GM19099 (cell line): ENCODE measurements at regions not wholly inside any gene's neighbourhood (a gene's known extent, or its start where the extent isn't known, plus 50 kb on each side); places are given as distances from the start of the nearest gene placed in this dataset.
A peak's percentile ranks its signal among the peaks of the same experiment; 100 is the strongest.

Experiments used
- POLR2A ChIP-seq: IDR thresholded peaks from 3 replicates; pipeline ENCODE4 v1.6.1; 2011; ENCODE audit warnings: low read depth; ENCODE audit not compliant: insufficient read length; ENCODE audit errors: extremely low read depth

- no peak for TF ChIP-seq POLR2A
These were observed 135.0 kb upstream of the AFDN start for GRCh38 chr6:167691533-167692312.

GRCh38 chr6:167695831-167696230 is 130.9 kb upstream of the AFDN start:
- TF ChIP-seq POLR2A = no peak

DNA sequence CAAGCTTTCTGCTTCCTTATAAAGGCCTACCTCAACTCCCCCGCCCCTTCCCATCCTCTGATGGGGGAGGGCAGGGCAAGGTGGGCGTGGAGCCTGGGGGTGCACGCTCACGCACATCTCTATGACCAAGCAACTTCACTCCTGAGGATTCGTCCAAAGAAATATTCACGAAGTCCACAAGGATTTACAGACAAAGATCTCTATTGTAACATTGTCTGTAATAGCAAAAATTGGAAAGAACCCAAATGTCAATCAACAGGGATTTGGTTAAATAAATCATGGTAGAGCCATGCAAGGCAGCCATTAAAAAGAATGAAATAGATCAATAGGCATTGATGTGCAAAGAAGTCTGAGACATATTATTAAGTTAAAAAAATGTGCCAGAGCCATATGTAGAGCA is 130.4 kb upstream of the AFDN start:
- no peak for TF ChIP-seq POLR2A

- TF ChIP-seq POLR2A = no peak
These were observed 129.4 kb upstream of the AFDN start for GRCh38 chr6:167697316-167697715.

DNA sequence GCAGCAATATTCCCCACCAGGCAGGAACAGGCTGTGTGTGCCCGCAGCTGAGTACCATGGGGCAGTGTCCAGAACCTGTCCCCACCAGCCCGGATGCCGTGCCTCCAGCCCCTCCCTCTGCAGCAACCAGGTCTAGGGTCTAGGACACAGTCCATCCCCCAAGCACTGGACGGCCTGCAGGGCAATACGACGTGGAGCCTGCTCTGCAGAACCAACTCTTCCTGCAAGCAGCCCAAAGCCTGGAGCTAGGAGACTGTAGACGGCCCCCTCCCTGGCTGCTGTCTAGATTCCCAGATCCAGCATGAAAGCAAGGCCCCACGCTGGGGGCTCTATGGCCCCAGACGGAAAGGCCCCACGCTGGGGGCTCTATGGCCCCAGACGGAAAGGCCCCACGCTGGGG is 128.2 kb upstream of the AFDN start:
- no peak for TF ChIP-seq POLR2A

- peak; percentile 47 for TF ChIP-seq POLR2A
These were observed 127.4 kb upstream of the AFDN start for GRCh38 chr6:167699141-167699931.

DNA sequence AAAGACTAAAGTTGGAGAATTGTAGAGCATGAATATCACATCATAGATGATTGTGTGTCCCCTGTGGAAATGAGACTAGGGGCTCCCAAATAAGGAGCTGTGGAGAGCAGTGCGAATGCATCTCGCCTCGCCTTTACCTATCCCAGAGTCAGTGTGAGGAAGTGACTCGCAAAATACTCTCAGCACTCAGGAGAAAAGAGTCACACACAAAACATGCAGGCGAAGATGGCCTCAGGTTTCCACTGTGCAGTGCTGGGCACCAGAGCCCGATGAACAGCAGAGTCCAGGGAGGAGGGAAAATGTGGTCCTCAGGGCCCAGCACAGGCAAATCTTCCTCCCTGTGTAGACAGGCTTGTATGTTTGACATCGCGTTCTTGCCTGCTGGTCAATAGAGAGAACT is 126.5 kb upstream of the AFDN start:
- no peak for TF ChIP-seq POLR2A

DNA sequence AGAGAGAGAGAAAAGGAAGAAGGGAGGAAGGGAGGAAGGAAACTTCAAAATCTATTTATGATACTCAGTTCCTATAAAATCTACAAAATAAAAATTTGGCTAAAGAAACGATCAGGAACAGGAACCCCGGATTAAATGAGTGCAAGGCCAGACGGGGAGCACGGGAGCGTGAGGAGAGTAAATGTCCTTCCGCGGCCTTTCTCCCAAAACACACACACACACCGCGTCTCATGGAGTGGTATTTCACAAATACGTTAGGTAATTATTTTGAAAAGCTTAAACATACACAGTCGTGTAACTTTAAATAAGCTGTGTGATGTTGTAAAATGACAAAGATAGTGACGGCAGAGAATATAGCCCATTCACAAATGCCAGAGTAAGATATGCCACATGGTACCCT is 125.7 kb upstream of the AFDN start:
- no peak for TF ChIP-seq POLR2A

DNA sequence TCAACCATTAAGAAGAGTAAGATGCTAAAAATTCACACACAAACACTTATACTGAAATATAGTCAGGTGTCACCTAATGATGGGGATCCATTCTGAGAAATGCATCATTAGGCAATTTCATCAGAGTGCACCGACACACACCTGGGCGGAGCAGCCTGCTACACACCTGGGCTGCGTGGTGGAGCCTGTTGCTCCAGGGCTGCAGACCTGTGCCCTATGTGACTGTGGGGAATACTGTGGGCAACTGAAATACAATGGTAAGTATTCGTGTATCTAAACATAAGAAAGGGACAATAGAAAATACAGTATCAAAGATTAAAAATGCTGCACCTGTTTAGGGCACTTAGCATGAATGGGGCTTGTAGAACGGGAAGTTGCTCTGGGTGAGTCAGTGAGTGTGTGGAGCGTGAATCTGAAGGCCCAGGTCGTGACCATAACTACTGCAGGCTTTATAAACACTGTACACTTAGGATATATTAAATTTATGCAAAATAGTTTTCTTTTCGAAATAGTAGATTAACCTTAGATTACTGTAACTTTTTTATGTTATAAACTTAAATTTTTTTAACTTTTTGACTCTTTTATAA is 124.4 kb upstream of the AFDN start:
- TF ChIP-seq POLR2A = no peak

GRCh38 chr6:167703347-167703746 is 123.4 kb upstream of the AFDN start:
- no peak for TF ChIP-seq POLR2A

DNA sequence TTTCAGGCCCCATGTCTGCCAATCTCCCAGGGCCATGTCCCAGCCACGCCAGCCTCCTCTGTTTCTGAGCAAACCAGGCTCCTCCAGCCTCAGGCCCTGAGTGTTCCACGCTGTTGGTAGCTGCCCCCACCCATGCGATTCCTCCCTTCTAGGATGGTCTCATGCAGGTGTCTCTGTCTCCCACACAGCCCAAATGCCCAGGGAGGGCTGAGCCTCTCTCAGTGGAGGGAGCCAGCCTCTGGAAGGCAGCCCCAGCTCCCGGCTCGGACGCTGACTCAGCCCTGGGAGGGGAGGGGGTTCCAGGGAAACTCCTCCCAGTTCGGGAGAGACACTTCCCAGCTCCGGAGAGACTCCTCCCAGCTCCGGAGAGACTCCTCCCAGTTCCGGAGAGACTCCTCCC is 122.9 kb upstream of the AFDN start:
- no peak for TF ChIP-seq POLR2A

GRCh38 chr6:167704396-167704901 is 122.3 kb upstream of the AFDN start:
- no peak for TF ChIP-seq POLR2A

GRCh38 chr6:167705211-167705750 is 121.4 kb upstream of the AFDN start:
- TF ChIP-seq POLR2A = no peak

DNA sequence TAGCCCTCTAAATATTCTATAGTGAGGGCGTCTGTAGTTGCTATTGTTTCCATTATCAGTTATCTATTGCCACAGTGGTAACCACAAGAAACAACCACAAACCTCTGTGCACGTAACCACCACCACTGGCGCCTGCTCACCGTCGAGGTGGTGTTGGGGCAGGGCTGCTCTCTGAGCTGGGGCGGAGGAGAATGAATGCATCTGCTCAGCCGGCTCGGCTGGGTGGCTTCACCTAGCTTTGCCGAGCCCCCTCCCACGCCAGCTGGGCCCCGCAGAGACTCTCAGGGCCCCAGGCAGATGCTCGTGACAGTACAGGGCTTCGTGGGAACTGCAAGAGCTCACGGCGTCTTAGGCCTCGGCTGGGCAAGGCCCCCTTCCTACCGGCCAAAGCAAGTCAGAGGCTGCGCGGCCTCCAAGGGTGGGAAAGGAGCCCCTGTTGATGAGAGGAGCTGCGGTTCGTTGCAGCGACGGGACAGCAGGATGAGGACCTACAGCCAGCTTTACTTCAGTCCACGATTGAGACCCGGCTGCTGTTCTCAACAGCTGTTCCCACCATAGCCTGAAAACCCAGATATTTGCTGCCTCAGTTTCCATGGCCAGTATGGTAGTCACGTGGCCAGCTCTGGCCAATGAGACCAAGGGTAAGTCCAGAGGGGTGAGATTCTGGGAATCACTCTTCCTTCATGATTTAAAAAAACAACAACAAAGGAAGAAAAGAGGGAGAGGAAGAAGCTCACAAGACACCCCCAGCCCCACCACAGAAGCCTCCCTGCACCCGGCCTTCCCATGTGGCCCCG is 120.2 kb upstream of the AFDN start:
- TF ChIP-seq POLR2A = no peak
